ENCODE measurements at regions not wholly inside any gene's neighbourhood (a gene's known extent, or its start where the extent isn't known, plus 50 kb on each side); places are given as distances from the start of the nearest gene placed in this dataset.

DNA sequence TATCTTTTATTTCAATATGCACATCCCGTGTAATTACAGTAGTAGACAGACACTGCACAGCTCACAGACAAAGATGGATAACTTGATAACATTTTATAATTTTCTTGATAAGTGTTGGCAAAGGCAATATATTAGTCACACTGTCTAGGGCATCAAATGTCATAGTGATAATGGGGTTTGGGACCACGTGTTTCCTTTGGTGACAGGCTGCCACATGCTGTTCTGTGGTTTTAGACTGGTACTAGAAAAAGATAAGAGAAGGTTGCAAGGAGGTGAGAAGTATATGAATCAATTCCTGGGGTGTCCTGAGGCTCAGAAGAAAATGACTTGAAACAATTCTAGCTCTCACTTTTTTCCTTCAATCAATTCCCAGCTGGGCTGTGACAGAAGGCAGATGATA lies 258.8 kb upstream of the CHD1 start:
- Histone ChIP-seq H3K36me3 (ENCODE audit: control insufficient read depth, insufficient read depth, low read length) (no peaks in the 10 kb centered on the region), H3K27ac (ENCODE audit: low read depth, low read length) (no peak overlapping the region), H3K27me3 (ENCODE audit: control insufficient read depth, insufficient read depth, low read length, poor library complexity, severe bottlenecking) (peaks cover 7% of the 10 kb centered on the region), H3K4me3 (ENCODE audit: low read length) (no peak overlapping the region), H3K4me1 (ENCODE audit: control insufficient read depth, insufficient read depth, low read length) (no peaks in the 10 kb centered on the region), H3K9me3 (ENCODE audit: control insufficient read depth, low read length) (no peaks in the 10 kb centered on the region), H3K9ac (ENCODE audit: extremely low read depth, low read length, poor library complexity, severe bottlenecking) (no peak overlapping the region)
- Mint-ChIP-seq H3K9me3 (no peaks in the 10 kb centered on the region), H3K27me3 (ENCODE audit: insufficient read depth) (peaks cover 24% of the 10 kb centered on the region), H3K36me3 (ENCODE audit: low read depth) (no peaks in the 10 kb centered on the region), H3K4me3 (no peak overlapping the region), H3K4me1 (peaks cover 4% of the 10 kb centered on the region), H3K27ac (no peak overlapping the region)
- no peak for DNase-seq
- 22 to 58% methylated on average over 1 to 2 of the region's 2 CpGs for WGBS, 2 experiments (ENCODE audit: insufficient coverage in 1 of 2, insufficient read length in 1 of 2)
- TF ChIP-seq, protein P1, sequence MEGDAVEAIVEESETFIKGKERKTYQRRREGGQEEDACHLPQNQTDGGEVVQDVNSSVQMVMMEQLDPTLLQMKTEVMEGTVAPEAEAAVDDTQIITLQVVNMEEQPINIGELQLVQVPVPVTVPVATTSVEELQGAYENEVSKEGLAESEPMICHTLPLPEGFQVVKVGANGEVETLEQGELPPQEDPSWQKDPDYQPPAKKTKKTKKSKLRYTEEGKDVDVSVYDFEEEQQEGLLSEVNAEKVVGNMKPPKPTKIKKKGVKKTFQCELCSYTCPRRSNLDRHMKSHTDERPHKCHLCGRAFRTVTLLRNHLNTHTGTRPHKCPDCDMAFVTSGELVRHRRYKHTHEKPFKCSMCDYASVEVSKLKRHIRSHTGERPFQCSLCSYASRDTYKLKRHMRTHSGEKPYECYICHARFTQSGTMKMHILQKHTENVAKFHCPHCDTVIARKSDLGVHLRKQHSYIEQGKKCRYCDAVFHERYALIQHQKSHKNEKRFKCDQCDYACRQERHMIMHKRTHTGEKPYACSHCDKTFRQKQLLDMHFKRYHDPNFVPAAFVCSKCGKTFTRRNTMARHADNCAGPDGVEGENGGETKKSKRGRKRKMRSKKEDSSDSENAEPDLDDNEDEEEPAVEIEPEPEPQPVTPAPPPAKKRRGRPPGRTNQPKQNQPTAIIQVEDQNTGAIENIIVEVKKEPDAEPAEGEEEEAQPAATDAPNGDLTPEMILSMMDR (conservative IDR thresholded peaks at IDR 0.05) = no peak

DNA sequence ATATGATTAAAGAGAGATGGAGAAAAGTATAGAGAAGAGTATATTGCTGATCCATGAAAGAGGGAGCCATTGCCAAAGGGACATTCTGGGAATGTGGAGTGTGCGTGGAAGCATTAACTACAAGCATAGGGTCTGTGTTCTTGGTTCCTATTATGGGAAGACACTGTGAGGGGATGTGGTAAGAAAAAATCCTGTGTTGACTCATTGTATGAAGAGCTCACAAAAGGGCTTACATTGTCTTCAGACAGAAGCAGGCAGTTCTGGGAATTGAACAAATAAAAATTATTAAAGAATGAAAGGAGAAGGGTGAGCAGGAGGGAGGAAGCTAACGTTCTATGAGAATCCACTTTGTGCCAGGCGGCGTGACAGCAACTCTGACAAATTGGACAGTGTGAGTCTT lies 250.4 kb upstream of the CHD1 start:
- no peak for DNase-seq
- no peak overlapping the region for H3K4me3 Mint-ChIP-seq

DNA sequence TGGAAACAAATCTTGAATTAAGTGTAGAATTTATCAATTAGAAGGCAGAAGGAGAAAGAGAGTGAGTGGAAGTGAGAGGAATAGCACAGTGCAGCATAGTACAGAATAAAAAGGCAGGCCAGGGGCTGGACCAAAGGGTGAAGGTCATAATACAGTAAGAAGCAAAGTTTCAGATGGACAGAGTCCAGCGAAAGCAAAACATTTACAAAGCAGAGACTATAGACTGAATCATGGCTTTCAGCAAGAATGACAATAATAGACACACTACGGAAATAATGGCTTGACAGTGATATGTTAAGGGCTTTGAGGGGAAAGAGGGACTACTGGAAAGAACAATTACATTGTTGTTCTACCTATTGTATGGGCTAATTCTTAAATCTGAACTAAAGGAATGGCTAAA lies 249.0 kb upstream of the CHD1 start:
- DNase-seq = no peak
- H3K9me3 ChIP-seq (ENCODE audit: control insufficient read depth, low read length) = no peaks in the 10 kb centered on the region

More for the DNA sequence above, 250.4 kb upstream of the CHD1 start:
- Mint-ChIP-seq H3K9me3 (no peaks in the 10 kb centered on the region), H3K36me3 (ENCODE audit: low read depth) (no peaks in the 10 kb centered on the region), H3K4me1 (no peaks in the 10 kb centered on the region), H3K27me3 (ENCODE audit: insufficient read depth) (peaks cover 14% of the 10 kb centered on the region), H3K27ac (no peak overlapping the region)
- H3K27me3 ChIP-seq (ENCODE audit: control insufficient read depth, insufficient read depth, low read length, poor library complexity, severe bottlenecking) = no peaks in the 10 kb centered on the region
- no peaks in the 10 kb centered on the region for H3K9me3 ChIP-seq (ENCODE audit: control insufficient read depth, low read length)
- H3K9ac ChIP-seq (ENCODE audit: extremely low read depth, low read length, poor library complexity, severe bottlenecking) = no peak overlapping the region
- H3K4me3 ChIP-seq (ENCODE audit: low read length) = no peak overlapping the region
- WGBS, 2 experiments (ENCODE audit: insufficient coverage in 1 of 2, insufficient read length in 1 of 2) = 89 to 97% methylated on average over 4 of the region's 4 CpGs
- TF ChIP-seq, protein P1 (conservative IDR thresholded peaks at IDR 0.05) = no peak
- no peaks in the 10 kb centered on the region for H3K4me1 ChIP-seq (ENCODE audit: control insufficient read depth, insufficient read depth, low read length)
- no peaks in the 10 kb centered on the region for H3K36me3 ChIP-seq (ENCODE audit: control insufficient read depth, insufficient read depth, low read length)
- no peak overlapping the region for H3K27ac ChIP-seq (ENCODE audit: low read depth, low read length)

More for the DNA sequence above, 249.0 kb upstream of the CHD1 start:
- no peaks in the 10 kb centered on the region for H3K27me3 ChIP-seq (ENCODE audit: control insufficient read depth, insufficient read depth, low read length, poor library complexity, severe bottlenecking)
- WGBS, 2 experiments (ENCODE audit: insufficient coverage in 1 of 2, insufficient read length in 1 of 2) = 83 to 95% methylated on average over 2 of the region's 2 CpGs
- no peak overlapping the region for H3K27ac ChIP-seq (ENCODE audit: low read depth, low read length)
- Mint-ChIP-seq H3K27me3 (ENCODE audit: insufficient read depth) (peaks cover 4% of the 10 kb centered on the region), H3K4me1 (no peaks in the 10 kb centered on the region), H3K9me3 (no peaks in the 10 kb centered on the region), H3K27ac (no peak overlapping the region), H3K36me3 (ENCODE audit: low read depth) (no peaks in the 10 kb centered on the region), H3K4me3 (no peak overlapping the region)
- H3K9ac ChIP-seq (ENCODE audit: extremely low read depth, low read length, poor library complexity, severe bottlenecking) = no peak overlapping the region
- TF ChIP-seq, protein P1 (conservative IDR thresholded peaks at IDR 0.05) = no peak
- H3K4me3 ChIP-seq (ENCODE audit: low read length) = no peak overlapping the region
- no peaks in the 10 kb centered on the region for H3K36me3 ChIP-seq (ENCODE audit: control insufficient read depth, insufficient read depth, low read length)
- no peaks in the 10 kb centered on the region for H3K4me1 ChIP-seq (ENCODE audit: control insufficient read depth, insufficient read depth, low read length)

All from endodermal cell (in vitro differentiated cells).